ENCODE measurements at regions not wholly inside any gene's neighbourhood (a gene's known extent, or its start where the extent isn't known, plus 50 kb on each side); places are given as distances from the start of the nearest gene placed in this dataset.
"Not testable (repeated sequence)": the region's sequence is repeated elsewhere in the genome, so short reads cannot be mapped to it uniquely, and the experiment has no call there.

DNA sequence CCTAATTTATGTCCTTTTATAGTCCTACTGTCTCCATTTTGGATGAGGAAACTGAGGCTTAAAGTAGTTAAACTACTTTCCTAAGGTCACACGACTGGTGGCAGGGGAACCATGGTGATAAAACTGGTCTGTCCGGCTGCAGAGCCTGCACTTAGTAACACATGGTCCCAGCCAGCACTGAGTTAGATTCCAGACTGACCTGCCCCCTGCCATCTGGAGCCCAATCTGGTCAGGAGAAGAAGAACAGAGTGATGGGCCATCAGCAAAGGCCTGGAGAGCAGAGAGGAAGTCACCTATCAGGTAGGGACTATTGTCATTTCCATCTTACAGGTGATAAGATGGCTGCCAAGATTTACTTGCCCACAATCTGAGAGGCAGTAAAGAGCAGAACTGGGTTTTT, 86.6 kb upstream of the SLC25A48 start:
- DNase-seq (ENCODE audit: low read depth in 1 of 2, low spot score in 1 of 2) = no peak
- Histone ChIP-seq H3K4me1 (ENCODE audit: low read depth) (peaks cover 12% of the 10 kb centered on the region), H3K27me3 (no peaks in the 10 kb centered on the region), H3K9me3 (ENCODE audit: low read depth) (no peaks in the 10 kb centered on the region), H3K27ac (no peak overlapping the region), H3K4me3 (no peak overlapping the region), H3K36me3 (no peaks in the 10 kb centered on the region)
- TF ChIP-seq, protein P1, sequence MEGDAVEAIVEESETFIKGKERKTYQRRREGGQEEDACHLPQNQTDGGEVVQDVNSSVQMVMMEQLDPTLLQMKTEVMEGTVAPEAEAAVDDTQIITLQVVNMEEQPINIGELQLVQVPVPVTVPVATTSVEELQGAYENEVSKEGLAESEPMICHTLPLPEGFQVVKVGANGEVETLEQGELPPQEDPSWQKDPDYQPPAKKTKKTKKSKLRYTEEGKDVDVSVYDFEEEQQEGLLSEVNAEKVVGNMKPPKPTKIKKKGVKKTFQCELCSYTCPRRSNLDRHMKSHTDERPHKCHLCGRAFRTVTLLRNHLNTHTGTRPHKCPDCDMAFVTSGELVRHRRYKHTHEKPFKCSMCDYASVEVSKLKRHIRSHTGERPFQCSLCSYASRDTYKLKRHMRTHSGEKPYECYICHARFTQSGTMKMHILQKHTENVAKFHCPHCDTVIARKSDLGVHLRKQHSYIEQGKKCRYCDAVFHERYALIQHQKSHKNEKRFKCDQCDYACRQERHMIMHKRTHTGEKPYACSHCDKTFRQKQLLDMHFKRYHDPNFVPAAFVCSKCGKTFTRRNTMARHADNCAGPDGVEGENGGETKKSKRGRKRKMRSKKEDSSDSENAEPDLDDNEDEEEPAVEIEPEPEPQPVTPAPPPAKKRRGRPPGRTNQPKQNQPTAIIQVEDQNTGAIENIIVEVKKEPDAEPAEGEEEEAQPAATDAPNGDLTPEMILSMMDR (IDR thresholded peaks at IDR 0.05; ENCODE audit: low read depth, low read length) = no peak

DNA sequence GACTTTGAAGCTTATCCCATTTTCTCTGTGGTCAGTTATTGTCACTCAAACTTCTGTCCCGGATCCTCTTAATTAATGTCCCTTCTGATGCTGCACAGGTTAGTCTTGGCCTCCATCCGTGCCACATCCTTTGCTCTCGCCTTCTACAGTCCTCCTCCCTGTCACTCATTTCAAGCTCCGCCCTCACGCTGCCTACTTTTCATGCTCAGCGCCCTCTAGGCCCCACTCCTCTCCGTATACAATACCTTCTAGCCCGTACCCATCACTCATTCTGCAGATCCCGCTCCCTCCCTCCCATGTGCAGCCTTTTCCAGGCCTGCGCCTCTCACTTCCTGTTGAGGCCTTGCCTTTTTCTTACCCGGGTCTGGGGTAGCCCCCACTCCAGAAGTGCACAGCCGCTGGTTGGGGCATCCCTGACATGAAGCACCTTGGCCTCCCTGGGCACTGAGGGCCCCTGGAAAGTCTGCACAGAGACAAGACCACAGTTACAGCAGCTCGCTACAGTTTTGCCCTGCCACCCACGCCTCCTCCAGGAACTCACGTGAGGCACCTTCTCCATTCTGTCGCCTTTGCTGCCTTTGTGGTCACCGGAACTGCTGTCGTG, 88.5 kb upstream of the SLC25A48 start:
- H3K4me1 ChIP-seq (ENCODE audit: low read depth) = peaks cover 12% of the 10 kb centered on the region
- no peak for DNase-seq (ENCODE audit: low read depth in 1 of 2, low spot score in 1 of 2)
- no peaks in the 10 kb centered on the region for H3K9me3 ChIP-seq (ENCODE audit: low read depth)
- no peak overlapping the region for H3K4me3 ChIP-seq
- H3K27me3 ChIP-seq = no peaks in the 10 kb centered on the region
- TF ChIP-seq, protein P1 (IDR thresholded peaks at IDR 0.05; ENCODE audit: low read depth, low read length) = no peak
- H3K27ac ChIP-seq = no peak overlapping the region
- H3K36me3 ChIP-seq = no peaks in the 10 kb centered on the region

DNA sequence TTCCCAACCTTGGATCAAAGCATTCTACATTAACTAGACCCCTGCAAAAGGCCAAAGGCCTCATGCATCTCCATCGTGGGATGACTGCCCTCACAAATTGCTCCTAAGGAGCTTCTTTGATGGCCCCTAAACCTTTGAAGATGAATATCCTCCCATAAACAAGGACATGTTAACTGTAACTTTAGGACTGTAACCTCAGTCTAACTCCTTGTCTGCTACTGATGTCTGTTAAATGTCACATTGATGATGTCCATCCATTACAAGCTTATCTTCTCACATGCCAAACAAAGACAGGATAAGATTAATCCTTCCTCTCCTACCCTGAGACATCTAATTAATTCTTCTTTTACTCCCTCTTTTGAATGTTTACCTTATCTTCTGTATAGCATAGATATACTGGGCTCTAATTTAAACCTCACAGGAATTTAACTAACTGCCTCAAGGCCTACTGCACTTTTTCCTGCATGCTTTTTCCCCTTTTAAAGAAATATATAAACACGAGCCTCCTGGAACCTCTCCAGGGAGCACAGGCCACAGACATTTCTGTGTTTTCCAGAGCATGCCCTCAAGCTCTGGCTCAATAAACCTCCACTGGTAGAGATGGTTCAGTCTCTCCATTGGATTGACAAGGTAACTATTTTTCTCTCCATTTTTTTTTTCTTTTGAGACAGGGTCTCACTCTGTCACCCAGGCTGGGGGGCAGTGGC, 90.6 kb upstream of the SLC25A48 start:
- H3K27me3 ChIP-seq = no peaks in the 10 kb centered on the region
- peak overlapping the region; percentile 80 for H3K27ac ChIP-seq
- H3K9me3 ChIP-seq (ENCODE audit: low read depth) = no peaks in the 10 kb centered on the region
- H3K4me1 ChIP-seq (ENCODE audit: low read depth) = peaks cover 27% of the 10 kb centered on the region
- TF ChIP-seq, protein P1 (IDR thresholded peaks at IDR 0.05; ENCODE audit: low read depth, low read length) = no peak
- no peaks in the 10 kb centered on the region for H3K36me3 ChIP-seq
- H3K4me3 ChIP-seq = no peak overlapping the region
- DNase-seq (ENCODE audit: low read depth in 1 of 2, low spot score in 1 of 2) = peak in 1 of 2 donors; percentile 10

DNA sequence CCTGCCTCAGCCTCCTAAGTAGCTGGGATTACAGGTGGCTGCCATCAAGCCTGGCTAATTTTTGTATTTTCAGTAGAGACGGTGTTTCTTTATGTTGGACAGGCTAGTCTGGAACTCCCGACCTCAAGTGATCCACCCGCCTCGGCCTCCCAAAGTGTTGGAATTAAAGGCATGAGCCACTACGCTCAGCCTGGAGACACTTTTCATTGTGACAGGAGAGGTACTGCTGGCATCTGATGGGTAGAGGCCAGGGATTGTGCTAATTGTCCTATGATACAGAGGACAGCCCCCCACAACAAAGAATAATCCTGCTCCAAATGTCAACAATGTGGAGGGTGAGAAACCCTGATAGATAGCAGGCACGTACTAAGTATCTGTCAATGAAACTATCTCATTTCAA, 91.3 kb upstream of the SLC25A48 start:
- Histone ChIP-seq H3K36me3 (no peaks in the 10 kb centered on the region), H3K27me3 (no peaks in the 10 kb centered on the region), H3K4me3 (no peak overlapping the region), H3K9me3 (ENCODE audit: low read depth) (no peaks in the 10 kb centered on the region), H3K27ac (peak overlapping the region; percentile 80), H3K4me1 (ENCODE audit: low read depth) (peaks cover 27% of the 10 kb centered on the region)
- no peak for DNase-seq (ENCODE audit: low read depth in 1 of 2, low spot score in 1 of 2)
- TF ChIP-seq, protein P1 (IDR thresholded peaks at IDR 0.05; ENCODE audit: low read depth, low read length) = no peak

DNA sequence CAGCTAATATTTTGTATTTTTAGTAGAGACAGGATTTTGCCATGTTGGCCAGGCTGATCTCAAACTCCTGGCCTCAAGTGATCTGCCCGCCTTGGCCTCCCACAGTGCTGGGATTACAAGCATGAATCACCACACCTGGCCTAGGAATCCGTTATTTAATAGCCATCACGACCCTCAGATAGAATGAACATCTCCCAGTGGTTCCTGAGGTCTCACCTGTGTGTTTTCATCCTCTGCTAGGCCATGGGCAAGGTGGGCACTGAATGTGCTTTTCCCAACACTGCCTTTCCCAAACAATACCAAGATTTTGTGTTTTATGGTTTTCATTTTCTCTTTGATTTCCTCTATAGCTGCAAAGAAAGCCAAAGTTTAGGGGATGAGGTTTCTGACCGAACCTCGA, 92.2 kb upstream of the SLC25A48 start:
- not testable (repeated sequence) for H3K27me3 ChIP-seq; H3K9me3 ChIP-seq (ENCODE audit: low read depth); H3K27ac ChIP-seq; DNase-seq (ENCODE audit: low read depth in 1 of 2, low spot score in 1 of 2); H3K36me3 ChIP-seq; H3K4me3 ChIP-seq
- peaks cover 31% of the 10 kb centered on the region for H3K4me1 ChIP-seq (ENCODE audit: low read depth)

DNA sequence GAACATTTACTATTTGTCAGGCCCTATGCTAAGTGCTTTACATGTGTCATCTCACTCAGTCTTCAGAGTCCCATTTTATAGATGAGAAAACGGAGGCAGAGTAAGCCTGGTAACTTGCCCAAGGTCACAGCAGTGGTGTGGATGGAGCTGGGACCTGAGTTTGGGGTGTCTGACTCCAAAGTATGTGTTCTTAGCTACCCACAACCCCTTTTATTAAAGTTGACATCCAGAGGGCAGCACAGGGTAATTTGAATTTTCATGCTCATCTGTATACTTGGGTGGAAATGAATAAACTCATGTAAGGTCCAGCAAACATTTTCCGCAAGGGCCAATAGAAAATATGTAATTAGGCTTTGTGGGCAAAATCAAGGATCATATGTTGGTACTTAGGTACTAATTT, 93.4 kb upstream of the SLC25A48 start:
- TF ChIP-seq, protein P1 (IDR thresholded peaks at IDR 0.05; ENCODE audit: low read depth, low read length) = no peak
- Histone ChIP-seq H3K4me3 (no peak overlapping the region), H3K27ac (no peak overlapping the region), H3K9me3 (ENCODE audit: low read depth) (no peaks in the 10 kb centered on the region), H3K4me1 (ENCODE audit: low read depth) (peaks cover 31% of the 10 kb centered on the region), H3K36me3 (no peaks in the 10 kb centered on the region), H3K27me3 (no peaks in the 10 kb centered on the region)
- DNase-seq (ENCODE audit: low read depth in 1 of 2, low spot score in 1 of 2) = no peak
